HG03565 (cell line): ENCODE measurements at regions not wholly inside any gene's neighbourhood (a gene's known extent, or its start where the extent isn't known, plus 50 kb on each side); places are given as distances from the start of the nearest gene placed in this dataset.

Experiments
- ATAC-seq: cut with Tn5 transposase; IDR thresholded peaks from one replicate; pipeline ENCODE4 v1.9.1; 2021; ENCODE audit warnings: mild to moderate bottlenecking, moderate library complexity; ENCODE audit not compliant: unreplicated experiment

GRCh38 chr12:42774238-42774637 is 184.7 kb upstream of the PRICKLE1 start:
- ATAC-seq = no peak

DNA sequence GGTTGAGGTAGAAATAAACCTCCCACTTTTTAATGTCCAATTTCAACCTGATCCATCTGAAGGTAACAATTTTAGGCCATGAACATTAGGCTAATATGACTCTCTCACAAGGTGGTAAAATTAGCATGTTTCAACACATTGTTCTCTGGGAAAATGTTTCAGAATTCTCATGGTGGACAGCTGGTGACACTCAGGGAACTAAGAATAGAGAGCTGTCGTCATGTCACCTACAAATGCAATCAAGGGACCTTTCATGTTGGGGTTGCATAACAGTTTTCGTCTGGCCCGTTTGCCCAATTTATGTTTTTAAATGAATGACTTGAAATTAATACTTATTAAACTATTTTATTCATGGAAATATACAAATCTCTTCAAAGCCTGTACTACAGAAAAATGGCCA is 180.7 kb upstream of the PRICKLE1 start:
- ATAC-seq = no peak

DNA sequence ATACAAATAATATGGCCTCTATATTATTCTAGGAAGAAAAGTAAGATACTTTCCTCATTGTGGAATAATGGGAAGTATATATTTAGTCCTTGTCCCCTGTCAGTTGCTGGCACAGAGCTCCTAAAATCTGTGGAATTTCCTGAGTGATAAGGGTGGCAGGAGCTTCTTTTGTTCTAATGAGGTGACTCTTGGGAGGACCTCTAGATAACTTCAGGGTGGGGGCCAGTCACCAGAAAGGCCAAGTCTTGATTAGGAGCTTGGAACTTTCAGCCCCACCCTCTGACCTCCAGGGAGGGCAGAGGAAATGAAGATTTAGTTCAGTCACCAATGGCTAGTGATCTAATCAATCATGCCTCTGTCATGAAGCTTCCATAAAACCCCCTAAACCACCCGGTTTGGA is 179.9 kb upstream of the PRICKLE1 start:
- no peak for ATAC-seq

DNA sequence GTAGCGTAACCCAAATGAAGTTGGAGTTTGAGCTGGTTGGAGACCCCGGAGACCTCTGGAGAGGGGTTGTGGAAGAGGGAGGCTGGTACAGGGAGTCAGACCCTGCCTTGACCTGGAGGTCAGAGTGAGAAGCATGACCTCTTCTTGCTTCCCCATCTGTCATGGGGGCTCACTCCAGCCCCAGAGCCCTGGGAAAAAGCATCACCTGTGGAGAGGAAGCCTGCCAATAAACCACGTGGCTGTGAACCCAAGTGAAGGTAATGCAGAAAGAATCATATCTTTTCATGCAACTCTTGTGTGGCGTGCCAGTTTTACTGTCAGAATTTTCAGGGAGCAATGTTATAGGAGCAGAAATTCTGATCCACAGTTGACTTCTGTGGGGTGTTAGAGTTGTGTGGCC is 178.5 kb upstream of the PRICKLE1 start:
- no peak for ATAC-seq

GRCh38 chr12:42767326-42767954 is 177.9 kb upstream of the PRICKLE1 start:
- no peak for ATAC-seq

GRCh38 chr12:42766754-42767153 is 177.2 kb upstream of the PRICKLE1 start:
- no peak for ATAC-seq

DNA sequence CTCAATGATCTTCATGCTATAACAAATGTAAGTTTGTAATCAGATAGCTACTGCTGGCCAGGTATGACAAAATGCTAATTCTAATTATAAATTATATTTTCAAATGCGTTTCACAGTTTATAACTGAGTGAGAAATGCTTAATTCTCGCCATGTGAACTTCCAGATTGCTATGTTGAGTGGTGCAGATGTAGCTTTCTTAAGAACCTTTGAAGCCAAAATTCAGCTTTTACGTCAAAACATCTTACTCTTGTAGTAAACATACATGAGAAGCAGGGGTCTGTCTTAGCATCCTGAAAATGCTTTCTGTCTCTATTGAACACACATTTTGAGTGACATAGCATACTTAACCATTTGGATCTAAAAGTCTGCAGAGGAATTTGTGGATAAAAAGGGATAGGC is 176.5 kb upstream of the PRICKLE1 start:
- ATAC-seq = no peak

- no peak for ATAC-seq
Observed at GRCh38 chr12:42763682-42764081, 174.1 kb upstream of the PRICKLE1 start.

GRCh38 chr12:42762395-42762925 is 172.9 kb upstream of the PRICKLE1 start:
- ATAC-seq = no peak

DNA sequence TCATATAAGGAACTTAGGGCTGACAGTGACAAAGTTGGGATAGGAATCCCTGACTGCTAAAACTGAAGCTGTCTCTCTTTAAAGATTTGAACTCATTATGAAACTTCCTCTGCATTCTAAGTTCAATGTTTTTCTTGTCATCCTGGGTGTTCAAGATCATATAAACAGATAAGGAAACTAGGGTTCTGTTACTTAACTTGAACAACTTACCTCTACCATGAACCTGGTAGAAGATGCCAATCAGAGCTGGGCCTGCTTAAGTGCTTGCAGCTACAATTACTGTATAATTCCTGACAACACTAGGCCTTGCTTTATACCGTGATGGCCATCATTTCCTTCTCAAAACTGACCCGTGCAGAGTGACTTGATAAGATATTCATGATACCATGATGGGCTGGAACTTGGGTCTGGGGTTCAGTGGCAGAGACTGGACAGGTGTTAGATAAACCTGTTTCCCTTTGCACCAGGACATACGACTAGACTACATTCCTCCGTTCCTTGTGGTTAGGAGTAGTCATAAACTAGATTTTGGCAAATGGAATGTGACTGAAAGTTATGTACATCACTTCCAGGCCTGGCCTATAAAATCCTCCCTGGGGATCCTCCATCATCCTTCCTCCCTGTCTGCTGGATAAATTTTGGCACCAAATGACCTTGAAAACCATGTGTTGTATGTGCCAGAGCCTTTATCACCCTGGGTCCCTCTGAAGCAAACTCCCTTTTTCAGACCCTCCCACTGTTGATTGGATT is 172.2 kb upstream of the PRICKLE1 start:
- ATAC-seq = no peak

- no peak for ATAC-seq
Observed at GRCh38 chr12:42761086-42761485, 171.5 kb upstream of the PRICKLE1 start.

DNA sequence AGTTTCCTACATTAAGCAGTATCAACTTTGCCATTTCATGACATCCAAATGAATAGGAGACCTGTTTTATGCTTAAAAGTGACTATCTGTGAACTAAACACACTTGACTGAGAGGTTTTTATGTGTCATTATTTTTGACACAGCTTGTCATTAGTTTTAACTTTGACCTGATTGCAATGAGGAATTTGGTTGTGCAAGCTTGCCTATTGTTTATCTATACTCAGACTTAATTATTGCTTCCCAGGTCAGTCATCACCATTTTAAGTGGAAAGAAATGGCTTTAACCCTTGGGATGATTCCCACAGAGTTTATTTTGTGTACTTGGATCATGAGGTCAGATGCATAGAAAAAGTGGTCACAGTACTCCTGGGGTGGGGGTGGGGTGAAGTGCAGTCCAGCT is 171.0 kb upstream of the PRICKLE1 start:
- ATAC-seq = no peak

DNA sequence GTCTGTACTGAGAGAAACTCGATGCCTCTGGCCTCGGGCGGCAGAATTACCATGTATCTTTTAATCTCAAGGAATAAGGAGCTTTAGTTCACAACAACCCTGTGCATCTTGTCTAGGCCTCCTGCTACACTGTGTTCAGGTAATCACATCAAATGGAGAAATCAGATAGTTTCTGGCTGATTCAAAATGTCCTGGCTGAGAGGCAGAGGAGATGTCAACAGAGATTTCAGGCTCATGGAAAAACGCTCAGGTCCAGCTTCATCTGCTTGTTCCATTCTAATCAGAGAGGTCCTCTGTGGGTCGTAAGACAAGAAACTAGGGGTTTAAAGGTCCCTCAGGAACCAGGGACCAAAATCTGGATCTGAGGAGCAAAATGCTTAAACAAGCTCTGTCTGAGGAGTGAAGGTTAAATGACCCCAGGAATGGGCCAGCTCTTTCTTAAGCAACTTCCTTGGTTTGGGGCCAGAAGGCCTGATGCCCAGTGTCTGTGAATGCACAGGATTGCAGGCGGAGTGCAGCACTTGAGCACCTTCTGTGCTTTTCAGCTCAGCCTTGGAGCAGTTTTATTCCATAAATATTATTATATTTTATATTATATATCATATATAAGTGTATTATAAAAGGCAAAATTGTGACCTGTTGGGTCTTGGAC is 170.2 kb upstream of the PRICKLE1 start:
- no peak for ATAC-seq

- ATAC-seq = no peak
Observed at GRCh38 chr12:42758806-42759205, 169.3 kb upstream of the PRICKLE1 start.

- no peak for ATAC-seq
Observed at GRCh38 chr12:42757624-42758119, 168.1 kb upstream of the PRICKLE1 start.

DNA sequence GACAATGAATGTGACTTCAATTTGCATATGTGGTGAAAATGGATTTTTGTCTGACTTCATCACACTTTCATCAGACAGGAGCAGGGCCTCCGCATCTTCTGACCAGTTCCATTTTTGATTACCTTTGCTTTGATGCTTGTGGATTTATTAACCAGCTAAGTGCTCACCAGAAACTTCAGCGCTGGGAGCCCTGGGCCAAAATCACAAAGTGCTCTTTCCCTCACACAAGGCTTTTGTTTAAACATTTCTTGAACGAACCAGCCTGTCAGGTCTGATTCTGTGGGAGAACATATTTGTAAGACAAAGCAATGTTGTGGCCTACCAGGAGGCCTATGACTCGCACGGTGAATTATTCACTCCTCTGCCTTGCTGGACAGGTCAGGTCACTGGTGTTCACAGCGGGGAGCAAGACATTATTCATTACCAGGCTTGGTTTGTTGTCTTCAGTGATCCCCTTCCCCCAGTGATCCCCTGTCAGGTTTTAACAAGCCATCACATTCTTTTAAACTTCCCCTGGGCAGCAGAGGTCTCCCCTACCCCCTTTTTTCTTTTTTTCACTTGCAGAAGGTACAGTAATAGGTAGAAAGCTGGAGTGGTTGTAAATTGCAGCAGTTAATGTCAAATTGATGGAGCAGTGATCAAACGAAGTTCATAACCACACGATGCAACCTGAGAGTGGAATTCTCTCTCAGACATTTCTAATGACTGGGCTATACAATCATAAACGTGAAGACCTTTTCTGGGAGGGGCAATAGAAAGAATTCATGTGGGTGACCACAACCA is 167.5 kb upstream of the PRICKLE1 start:
- ATAC-seq = peak; percentile 47

DNA sequence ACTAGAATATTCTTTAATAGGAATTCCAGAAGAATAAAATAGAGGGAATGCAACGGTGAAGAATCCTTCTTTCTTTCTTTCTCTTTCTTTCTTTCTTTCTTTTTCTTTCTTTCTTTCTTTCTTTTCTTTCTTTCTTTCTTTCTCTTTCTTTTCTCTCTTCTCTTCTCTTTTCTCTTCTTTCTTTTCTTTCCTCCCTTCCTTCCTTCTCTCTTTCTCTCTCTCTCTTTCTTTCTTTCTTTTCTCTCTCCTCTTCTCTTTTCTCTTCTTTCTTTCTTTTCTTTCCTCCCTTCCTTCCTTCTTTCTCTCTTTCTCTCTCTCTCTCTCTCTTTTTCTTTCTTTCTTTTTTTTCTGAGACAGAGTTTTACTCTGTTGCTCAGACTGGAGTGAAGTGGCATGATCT is 160.8 kb upstream of the PRICKLE1 start:
- no peak for ATAC-seq

- ATAC-seq = no peak
Observed at GRCh38 chr12:42749239-42749638, 159.7 kb upstream of the PRICKLE1 start.

- ATAC-seq = no peak
Observed at GRCh38 chr12:42744539-42745182, 155.1 kb upstream of the PRICKLE1 start.

- no peak for ATAC-seq
Observed at GRCh38 chr12:42742716-42743115, 153.2 kb upstream of the PRICKLE1 start.
